ENCODE measurements at regions not wholly inside any gene's neighbourhood (a gene's known extent, or its start where the extent isn't known, plus 50 kb on each side); places are given as distances from the start of the nearest gene placed in this dataset.
"Not testable (repeated sequence)": the region's sequence is repeated elsewhere in the genome, so short reads cannot be mapped to it uniquely, and the experiment has no call there.

DNA sequence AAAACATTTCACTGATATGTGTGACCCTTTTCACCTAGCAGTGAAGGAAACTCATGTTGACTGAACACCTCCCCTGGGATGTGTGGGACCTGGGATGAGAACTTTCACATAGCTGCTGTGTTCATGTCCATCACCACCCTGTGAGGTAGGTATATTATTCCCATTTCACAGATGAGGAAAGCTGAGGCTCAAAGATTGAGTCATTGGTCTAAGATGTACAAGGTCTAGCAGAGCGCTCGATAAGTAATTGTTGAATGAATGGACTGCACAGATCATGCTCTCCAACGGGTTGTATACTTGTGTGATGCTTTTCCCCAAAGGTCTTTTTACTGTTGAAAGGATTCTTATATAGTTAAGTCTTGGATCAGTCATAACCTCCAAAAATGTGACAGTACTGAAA, 75.6 kb upstream of the TSC22D1 start:
- peak; percentile 45 for DNase-seq

DNA sequence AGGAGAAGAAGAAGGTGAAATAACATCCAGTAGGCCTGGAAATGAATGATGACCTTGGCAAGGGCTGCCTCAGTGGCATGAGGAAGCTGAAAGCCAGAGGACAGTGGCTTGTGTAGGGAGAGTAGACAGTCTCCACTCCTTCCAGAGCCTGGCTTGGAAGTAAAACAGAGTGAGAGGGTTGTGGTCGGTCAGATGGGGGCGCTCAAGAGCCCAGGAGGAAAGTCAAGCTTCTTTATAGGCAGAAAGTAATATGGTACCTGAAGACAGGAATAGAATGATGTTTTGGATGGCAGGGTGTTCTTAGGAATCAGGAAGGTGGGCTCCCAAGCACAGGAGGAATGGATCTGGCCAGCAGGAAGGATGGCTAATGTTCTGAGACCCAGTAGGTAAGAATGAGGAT, 75.1 kb upstream of the TSC22D1 start:
- peak; percentile 15 for DNase-seq

DNA sequence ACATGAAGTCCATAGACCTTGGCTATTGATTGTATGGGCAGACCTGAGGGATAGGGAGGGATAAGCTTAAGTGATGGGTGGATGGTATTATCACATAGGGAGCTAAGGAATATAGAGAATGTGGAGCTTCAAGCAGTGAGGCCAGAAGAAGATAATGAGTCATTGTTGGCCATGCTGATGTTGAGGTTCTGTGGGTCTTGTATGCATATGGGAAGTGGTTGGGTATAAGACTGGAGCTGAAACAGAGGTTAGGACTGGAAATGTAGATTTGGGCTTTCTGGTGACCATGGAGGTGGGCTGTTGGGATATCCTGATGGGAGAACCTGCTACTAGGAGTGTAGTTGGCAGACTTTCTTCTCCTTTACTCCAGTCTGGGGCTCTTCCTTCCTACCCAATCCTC, 73.7 kb upstream of the TSC22D1 start:
- DNase-seq, result no peak

DNA sequence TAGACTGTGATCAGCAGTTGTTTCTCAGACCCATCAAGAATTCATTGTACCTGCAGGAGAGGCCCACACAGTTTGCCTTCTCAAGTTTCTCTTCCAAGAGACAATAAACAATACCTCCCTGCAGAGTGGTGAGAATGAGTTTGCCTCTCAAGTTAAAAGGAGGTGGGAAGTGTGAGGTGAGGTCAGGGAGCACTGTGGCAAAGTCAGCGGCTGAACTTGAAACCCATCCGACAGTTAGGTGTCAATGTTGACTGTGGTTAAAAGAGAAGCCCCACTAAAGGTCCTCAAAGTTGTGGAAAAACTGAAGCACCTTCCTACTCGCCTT, 72.9 kb upstream of the TSC22D1 start:
- no peak for DNase-seq

DNA sequence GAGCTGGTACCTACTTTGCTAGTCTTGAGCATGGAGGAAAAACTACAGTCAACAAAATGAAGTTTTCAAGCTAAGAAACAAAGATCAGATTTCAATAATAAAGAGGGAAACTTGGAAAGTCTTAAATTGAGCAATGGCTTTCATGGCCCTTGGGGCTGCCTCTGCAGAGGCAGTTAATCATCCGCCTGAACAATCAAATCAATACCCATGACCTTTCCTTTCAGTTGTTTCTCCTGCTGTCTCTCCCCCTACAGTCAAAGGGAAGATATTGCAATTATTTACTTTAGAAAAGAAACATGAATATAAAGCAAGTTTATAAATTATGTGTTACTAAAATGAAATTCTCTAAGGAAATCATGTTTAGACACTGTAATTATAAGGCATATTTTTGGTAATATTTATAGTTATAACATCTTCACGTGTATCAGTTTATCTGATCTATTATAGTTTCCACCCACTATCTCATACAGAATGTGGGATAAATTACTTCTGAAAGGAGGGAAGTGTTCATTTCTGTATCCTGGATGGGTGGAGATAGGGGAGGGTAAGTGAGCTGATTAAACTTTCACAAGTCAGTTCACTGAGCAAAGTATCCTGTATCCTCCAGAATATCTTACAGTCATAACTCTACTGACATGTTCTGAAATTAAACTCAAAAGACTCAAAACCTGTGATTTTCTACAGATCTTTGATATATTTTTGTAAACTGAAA, 72.4 kb upstream of the TSC22D1 start:
- peak; percentile 37 for DNase-seq

DNA sequence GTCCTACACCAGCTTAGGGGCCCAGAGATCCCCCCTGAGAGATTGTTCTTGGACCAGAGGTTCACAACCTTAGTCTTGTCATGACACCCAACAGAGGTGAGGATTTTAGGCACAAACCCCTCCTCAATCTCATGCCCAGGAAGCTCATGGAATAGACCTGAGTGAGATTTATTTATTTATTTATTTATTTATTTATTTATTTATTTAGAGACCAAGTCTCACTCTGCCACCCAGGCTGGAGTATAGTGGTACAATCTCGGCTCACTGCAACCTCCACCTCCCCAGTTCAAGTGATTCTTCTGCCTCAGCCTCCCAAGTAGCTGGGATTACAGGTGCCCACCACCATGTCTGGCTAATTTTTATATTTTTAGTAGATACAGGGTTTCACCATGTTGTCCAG, 71.4 kb upstream of the TSC22D1 start:
- not testable (repeated sequence) for DNase-seq

DNA sequence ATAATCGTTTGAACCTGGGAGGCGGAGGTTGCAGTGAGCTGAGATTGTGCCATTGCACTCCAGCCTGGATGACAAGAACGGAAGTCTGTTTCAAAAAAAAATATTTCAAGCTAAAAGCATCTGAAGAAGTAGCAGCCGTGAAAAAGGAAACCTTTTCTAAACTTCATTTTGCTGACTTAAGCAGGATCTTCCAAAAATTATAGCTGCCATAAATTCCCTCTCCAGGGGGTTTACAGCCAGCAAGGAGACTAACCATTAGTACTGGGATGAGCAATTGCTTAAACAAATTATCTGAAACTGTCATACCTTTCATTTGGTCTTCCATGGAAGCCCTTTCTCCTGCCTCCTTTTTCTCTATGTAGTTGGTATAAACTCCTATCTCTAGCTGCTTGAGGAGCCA, 69.9 kb upstream of the TSC22D1 start:
- DNase-seq, result no peak

DNA sequence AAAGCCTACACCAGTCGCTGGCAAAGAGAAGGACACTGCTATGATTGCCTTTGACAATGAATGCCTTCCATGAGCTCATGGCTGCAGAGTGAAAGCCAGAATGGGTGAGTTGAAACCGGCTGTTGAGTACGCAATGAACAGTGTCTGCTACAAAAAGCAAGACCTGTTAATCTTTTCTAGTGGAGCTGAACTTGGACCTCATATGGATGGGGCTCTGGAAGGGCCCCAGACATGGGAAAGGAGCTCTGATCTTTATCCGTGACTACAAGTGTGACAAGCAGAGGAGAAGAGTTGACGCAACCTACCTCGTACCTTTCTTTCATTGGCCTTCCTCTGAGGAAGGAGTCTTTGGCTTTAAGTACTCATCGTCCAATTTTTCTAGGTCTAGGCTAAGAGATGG, 67.1 kb upstream of the TSC22D1 start:
- DNase-seq, result no peak

DNA sequence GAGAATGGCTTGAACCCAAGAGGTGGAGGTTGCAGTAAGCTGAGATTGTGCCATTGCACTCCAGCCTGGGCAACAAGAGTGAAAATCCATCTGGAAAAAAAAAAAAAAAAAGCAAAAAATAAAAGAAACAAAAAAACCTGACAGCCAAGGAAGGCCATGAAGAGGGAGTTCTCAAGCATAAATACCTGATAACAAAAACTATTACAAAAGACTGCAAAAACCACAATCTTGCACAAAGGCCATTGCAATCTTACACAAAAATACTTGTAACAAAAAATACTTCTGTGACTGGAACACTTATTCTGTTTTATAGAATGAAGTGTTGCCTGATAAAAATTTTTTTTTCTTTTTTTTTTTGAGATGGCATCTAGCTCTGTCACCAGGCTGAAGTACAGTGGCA, 61.5 kb upstream of the TSC22D1 start:
- no peak for DNase-seq

DNA sequence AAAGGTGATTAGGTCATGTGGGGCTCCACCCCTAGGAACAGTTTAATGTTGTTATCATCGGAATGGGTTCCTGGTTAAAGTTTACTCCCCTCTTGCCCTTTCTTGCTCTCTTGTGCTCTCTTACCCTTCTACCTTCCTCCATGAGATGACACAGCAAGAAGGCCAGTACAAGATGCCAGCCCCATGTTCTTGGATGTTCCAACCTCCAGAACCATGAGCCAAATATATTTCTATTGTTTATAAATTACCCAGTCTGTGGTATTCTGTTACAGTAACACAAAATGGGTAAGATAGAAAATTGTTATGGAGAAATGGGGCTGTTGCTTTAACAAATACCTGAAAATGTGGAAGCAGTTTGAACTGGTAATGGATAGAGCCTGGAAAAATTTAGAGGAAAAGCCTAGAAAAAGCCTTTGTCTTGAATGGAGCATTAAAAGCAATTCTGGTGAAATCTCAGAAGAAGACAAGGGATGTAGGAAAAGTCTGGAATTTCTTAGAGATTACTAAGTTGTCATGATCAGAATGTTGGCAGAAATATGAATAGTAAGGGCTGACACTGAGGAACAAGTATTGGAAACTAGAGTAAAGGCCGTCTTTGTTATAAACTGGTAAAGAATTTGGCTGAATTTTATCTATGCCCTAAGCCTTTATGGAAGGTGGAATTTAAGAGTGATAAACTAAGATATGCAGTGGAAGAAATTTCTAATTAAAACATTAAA, 53.5 kb upstream of the TSC22D1 start:
- DNase-seq, result no peak

DNA sequence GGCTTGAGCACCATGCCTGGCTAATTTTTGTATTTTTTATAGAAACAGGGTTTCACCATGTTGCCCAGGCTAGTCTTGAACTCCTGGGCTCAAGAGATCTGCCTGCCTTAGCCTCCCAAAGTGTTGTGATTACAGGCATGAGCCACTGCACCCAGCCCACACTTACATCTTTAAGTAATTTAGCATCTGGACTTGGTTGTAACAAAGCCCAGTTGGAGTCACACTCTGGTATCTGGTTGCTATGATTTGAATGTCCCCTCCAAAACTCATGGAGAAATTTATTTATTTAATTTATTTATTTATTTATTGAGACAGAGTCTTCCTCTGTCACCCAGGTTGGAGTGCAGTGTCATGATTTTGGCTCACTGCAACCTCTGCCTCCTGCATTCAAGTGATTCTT, 52.7 kb upstream of the TSC22D1 start:
- DNase-seq, result not testable (repeated sequence)

DNA sequence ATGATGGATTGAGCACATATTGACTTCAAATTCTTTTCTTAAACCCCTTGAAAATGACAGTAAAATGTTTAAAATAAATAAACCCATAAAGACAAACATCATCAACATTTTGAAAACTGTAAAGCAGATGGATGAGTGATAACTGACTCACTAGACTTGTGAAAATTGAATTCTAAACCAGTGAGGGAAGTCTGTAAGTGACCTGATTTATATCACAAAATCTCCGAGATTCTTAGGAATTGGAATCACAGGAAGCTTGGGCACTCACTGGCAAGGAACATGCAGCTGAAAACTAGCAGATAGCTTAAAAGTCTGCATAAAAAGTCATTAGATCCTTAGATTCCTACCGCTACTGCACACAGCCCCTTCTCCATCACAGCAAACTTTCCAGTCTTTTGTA, 51.3 kb upstream of the TSC22D1 start:
- no peak for DNase-seq

DNA sequence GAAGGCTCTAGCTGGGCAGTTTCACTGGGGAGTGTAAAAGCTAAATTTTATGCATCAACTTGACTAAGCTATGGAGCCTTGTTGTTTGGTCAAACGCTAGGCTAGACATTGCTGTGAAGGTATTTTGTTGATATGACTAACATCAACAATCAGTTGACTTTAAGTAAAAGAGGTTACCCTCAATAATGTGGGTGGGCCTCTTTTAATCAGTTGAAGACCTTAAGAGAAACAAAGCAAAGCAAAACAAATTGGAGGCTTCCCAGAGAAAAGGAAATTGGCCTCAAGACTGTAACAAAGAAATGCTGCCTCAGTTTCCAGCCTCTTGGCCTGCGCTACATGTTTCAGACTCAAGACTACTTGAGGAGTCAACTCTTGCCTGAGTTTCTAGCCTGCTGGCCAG, 50.0 kb upstream of the TSC22D1 start:
- no peak for DNase-seq

Data from NCI-H82 (cell line).